Fibroblast of skin of right biceps (primary cell): ENCODE measurements at regions not wholly inside any gene's neighbourhood (a gene's known extent, or its start where the extent isn't known, plus 50 kb on each side); places are given as distances from the start of the nearest gene placed in this dataset.
"Not testable (repeated sequence)": the region's sequence is repeated elsewhere in the genome, so short reads cannot be mapped to it uniquely, and the experiment has no call there.

Experiments used
- DNase-seq: peaks from one replicate; pipeline ENCODE4 v3.0.0-alpha.2; 2013

- DNase-seq = no peak
Measured at GRCh38 chr1:200496937-200497336, 87.1 kb upstream of the ZNF281 start.

GRCh38 chr1:200495901-200496300 lies 86.1 kb upstream of the ZNF281 start:
- DNase-seq = no peak

- peak; percentile 24 for DNase-seq
Measured at GRCh38 chr1:200493344-200493743, 83.5 kb upstream of the ZNF281 start.

GRCh38 chr1:200491103-200491502 lies 81.3 kb upstream of the ZNF281 start:
- no peak for DNase-seq

GRCh38 chr1:200490183-200490582 lies 80.3 kb upstream of the ZNF281 start:
- DNase-seq = no peak

- peak; percentile 88 for DNase-seq
Measured at GRCh38 chr1:200488375-200489165, 78.7 kb upstream of the ZNF281 start.

- no peak for DNase-seq
Measured at GRCh38 chr1:200487650-200488049, 77.8 kb upstream of the ZNF281 start.

GRCh38 chr1:200486634-200487033 lies 76.8 kb upstream of the ZNF281 start:
- no peak for DNase-seq

- DNase-seq = not testable (repeated sequence)
Measured at GRCh38 chr1:200484438-200484946, 74.7 kb upstream of the ZNF281 start.

- DNase-seq = peak; percentile 100
Measured at GRCh38 chr1:200483491-200484143, 73.8 kb upstream of the ZNF281 start.

- no peak for DNase-seq
Measured at GRCh38 chr1:200480964-200481363, 71.1 kb upstream of the ZNF281 start.

GRCh38 chr1:200479816-200480215 lies 70.0 kb upstream of the ZNF281 start:
- DNase-seq = no peak

GRCh38 chr1:200478945-200479558 lies 69.2 kb upstream of the ZNF281 start:
- no peak for DNase-seq

- no peak for DNase-seq
Measured at GRCh38 chr1:200478239-200478623, 68.4 kb upstream of the ZNF281 start.

- peak; percentile 19 for DNase-seq
Measured at GRCh38 chr1:200474633-200475032, 64.8 kb upstream of the ZNF281 start.

- DNase-seq = peak; percentile 60
Measured at GRCh38 chr1:200473698-200474371, 64.0 kb upstream of the ZNF281 start.

GRCh38 chr1:200471739-200472138 lies 61.9 kb upstream of the ZNF281 start:
- no peak for DNase-seq

- DNase-seq = no peak
Measured at GRCh38 chr1:200468264-200469001, 58.6 kb upstream of the ZNF281 start.

GRCh38 chr1:200464784-200465400 lies 55.1 kb upstream of the ZNF281 start:
- peak; percentile 18 for DNase-seq
